ENCODE measurements at regions not wholly inside any gene's neighbourhood (a gene's known extent, or its start where the extent isn't known, plus 50 kb on each side); places are given as distances from the start of the nearest gene placed in this dataset.

DNA sequence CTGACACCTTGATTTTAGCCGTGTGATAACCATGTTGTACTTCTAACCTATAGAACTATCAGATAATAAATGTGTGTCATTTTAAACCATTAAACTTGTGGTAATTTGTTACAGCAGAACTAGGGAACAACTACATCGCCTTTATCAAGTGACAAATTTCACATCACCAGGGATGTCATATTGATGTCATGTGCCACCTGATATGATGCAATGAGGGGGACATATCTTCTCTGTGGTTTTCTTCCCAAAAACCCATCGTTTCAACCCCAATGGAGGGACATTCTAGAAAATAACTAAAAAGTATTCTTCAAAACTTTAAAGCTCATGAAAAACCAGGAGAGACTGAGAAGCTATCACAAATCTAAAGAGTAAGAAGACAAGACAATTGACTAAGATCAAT, 212.2 kb downstream of the ETV1 start:
- CTCF ChIA-PET: no interaction called here
- Histone ChIP-seq H3K4me3 (ENCODE audit: low read depth, low read length, poor library complexity, severe bottlenecking) (no peak overlapping the region), H3K27me3 (replicated peaks; ENCODE audit: insufficient read depth, low read depth, low read length, poor library complexity) (no peaks in the 10 kb centered on the region), H3K36me3 (ENCODE audit: insufficient read depth, low read length, poor library complexity, severe bottlenecking) (no peaks in the 10 kb centered on the region), H3K27ac (ENCODE audit: low read depth, low read length, poor library complexity, severe bottlenecking) (no peak overlapping the region), H3K4me1 (ENCODE audit: insufficient read depth, low read length, poor library complexity, severe bottlenecking) (no peaks in the 10 kb centered on the region), H3K9me3 (ENCODE audit: low read depth, low read length, poor library complexity, severe bottlenecking) (no peaks in the 10 kb centered on the region)
- POLR2A ChIA-PET (ENCODE audit: low non-redundant PET): no interaction called here
- DNase-seq (ENCODE audit: low spot score): no peak
- BruUV-seq (replicated peaks): no TSS peak
- no peak for TF ChIP-seq EZH2 (IDR thresholded peaks at IDR 0.05; ENCODE audit: borderline replicate concordance, low read depth, low read length, poor library complexity, severe bottlenecking)
- TF ChIP-seq, protein P1, sequence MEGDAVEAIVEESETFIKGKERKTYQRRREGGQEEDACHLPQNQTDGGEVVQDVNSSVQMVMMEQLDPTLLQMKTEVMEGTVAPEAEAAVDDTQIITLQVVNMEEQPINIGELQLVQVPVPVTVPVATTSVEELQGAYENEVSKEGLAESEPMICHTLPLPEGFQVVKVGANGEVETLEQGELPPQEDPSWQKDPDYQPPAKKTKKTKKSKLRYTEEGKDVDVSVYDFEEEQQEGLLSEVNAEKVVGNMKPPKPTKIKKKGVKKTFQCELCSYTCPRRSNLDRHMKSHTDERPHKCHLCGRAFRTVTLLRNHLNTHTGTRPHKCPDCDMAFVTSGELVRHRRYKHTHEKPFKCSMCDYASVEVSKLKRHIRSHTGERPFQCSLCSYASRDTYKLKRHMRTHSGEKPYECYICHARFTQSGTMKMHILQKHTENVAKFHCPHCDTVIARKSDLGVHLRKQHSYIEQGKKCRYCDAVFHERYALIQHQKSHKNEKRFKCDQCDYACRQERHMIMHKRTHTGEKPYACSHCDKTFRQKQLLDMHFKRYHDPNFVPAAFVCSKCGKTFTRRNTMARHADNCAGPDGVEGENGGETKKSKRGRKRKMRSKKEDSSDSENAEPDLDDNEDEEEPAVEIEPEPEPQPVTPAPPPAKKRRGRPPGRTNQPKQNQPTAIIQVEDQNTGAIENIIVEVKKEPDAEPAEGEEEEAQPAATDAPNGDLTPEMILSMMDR (conservative IDR thresholded peaks at IDR 0.05; ENCODE audit: low read depth, low read length): no peak
- intact Hi-C loops (cut with micrococcal nuclease; ENCODE audit: unreplicated experiment): no loop called here

DNA sequence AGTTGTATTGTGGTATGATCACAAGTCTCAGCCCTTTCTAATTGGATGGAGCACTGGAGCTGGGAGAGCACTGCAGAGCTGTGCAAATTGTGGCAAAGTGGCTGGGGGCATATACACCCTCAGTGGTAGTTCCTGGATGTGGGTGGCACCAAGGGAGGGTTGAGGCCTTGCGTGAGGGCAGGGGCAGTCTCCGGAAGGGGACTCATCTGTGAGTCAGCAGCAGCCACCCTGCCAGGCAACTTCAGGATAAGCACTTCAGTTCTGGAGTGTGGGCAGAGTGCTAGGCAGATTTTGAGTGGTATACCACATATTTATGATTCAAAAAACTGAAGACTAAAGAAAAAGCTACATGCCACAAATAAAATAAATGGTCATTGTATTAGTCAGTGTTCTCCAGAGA, 210.5 kb downstream of the ETV1 start:
- intact Hi-C loops (cut with micrococcal nuclease; ENCODE audit: unreplicated experiment): no loop called here
- POLR2A ChIA-PET (ENCODE audit: low non-redundant PET): no interaction called here

DNA sequence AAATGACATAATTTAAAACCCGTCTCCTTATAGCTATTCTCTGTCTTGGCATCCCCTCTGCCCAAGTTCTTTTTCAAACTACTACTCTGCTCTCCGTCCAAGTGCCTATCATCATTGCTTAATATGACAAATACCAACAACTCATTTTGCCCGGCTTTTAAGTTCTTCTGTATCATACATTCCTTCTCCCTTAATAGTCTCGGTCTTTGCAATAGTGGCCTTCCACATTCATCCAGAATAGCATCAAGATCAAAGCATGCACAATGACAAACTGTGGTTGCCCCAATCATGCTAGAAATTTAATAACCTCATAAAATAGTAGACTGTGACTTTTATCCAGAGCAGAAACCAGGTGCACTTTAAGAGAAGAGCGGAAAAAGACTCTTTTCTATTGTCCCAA, 198.9 kb downstream of the ETV1 start:
- CTCF ChIA-PET: no interaction called here
- no peak for DNase-seq (ENCODE audit: low spot score)
- no peaks in the 10 kb centered on the region for H3K36me3 ChIP-seq (ENCODE audit: insufficient read depth, low read length, poor library complexity, severe bottlenecking)
- BruUV-seq (replicated peaks): no TSS peak
- no peaks in the 10 kb centered on the region for H3K4me1 ChIP-seq (ENCODE audit: insufficient read depth, low read length, poor library complexity, severe bottlenecking)
- no peak for TF ChIP-seq EZH2 (IDR thresholded peaks at IDR 0.05; ENCODE audit: borderline replicate concordance, low read depth, low read length, poor library complexity, severe bottlenecking)
- TF ChIP-seq, protein P1 (conservative IDR thresholded peaks at IDR 0.05; ENCODE audit: low read depth, low read length): no peak
- H3K27ac ChIP-seq (ENCODE audit: low read depth, low read length, poor library complexity, severe bottlenecking): no peak overlapping the region
- H3K4me3 ChIP-seq (ENCODE audit: low read depth, low read length, poor library complexity, severe bottlenecking): no peak overlapping the region
- POLR2A ChIA-PET (ENCODE audit: low non-redundant PET): no interaction called here
- intact Hi-C loops (cut with micrococcal nuclease; ENCODE audit: unreplicated experiment): no loop called here
- no peaks in the 10 kb centered on the region for H3K27me3 ChIP-seq (replicated peaks; ENCODE audit: insufficient read depth, low read depth, low read length, poor library complexity)
- H3K9me3 ChIP-seq (ENCODE audit: low read depth, low read length, poor library complexity, severe bottlenecking): no peaks in the 10 kb centered on the region

More for the DNA sequence above, 210.5 kb downstream of the ETV1 start:
- Histone ChIP-seq H3K9me3 (ENCODE audit: low read depth, low read length, poor library complexity, severe bottlenecking) (no peaks in the 10 kb centered on the region), H3K27me3 (replicated peaks; ENCODE audit: insufficient read depth, low read depth, low read length, poor library complexity) (no peaks in the 10 kb centered on the region), H3K27ac (ENCODE audit: low read depth, low read length, poor library complexity, severe bottlenecking) (no peak overlapping the region), H3K36me3 (ENCODE audit: insufficient read depth, low read length, poor library complexity, severe bottlenecking) (no peaks in the 10 kb centered on the region), H3K4me1 (ENCODE audit: insufficient read depth, low read length, poor library complexity, severe bottlenecking) (no peaks in the 10 kb centered on the region), H3K4me3 (ENCODE audit: low read depth, low read length, poor library complexity, severe bottlenecking) (no peak overlapping the region)
- no TSS peak for BruUV-seq (replicated peaks)
- CTCF ChIA-PET: no interaction called here
- peak; percentile 48 for DNase-seq (ENCODE audit: low spot score)
- TF ChIP-seq, protein P1 (conservative IDR thresholded peaks at IDR 0.05; ENCODE audit: low read depth, low read length): no peak
- no peak for TF ChIP-seq EZH2 (IDR thresholded peaks at IDR 0.05; ENCODE audit: borderline replicate concordance, low read depth, low read length, poor library complexity, severe bottlenecking)
